ENCODE measurements at regions not wholly inside any gene's neighbourhood (a gene's known extent, or its start where the extent isn't known, plus 50 kb on each side); places are given as distances from the start of the nearest gene placed in this dataset.

- Mint-ChIP-seq H3K36me3 (ENCODE audit: low read depth) (no peaks in the 10 kb centered on the region), H3K27ac (no peak overlapping the region), H3K9me3 (no peaks in the 10 kb centered on the region), H3K27me3 (no peaks in the 10 kb centered on the region), H3K4me3 (no peak overlapping the region), H3K4me1 (no peaks in the 10 kb centered on the region)
- DNase-seq: no peak
- no peak for ATAC-seq
Observed at GRCh38 chr4:148694702-148695101, 252.5 kb upstream of the NR3C2 start.

- H3K9me3 Mint-ChIP-seq: no peaks in the 10 kb centered on the region
- DNase-seq (no peak), ATAC-seq (no peak)
- no peak overlapping the region for H3K4me3 Mint-ChIP-seq
- H3K27ac Mint-ChIP-seq: no peak overlapping the region
- no peaks in the 10 kb centered on the region for H3K36me3 Mint-ChIP-seq (ENCODE audit: low read depth)
- H3K27me3 Mint-ChIP-seq: no peaks in the 10 kb centered on the region
- H3K4me1 Mint-ChIP-seq: no peaks in the 10 kb centered on the region
Observed at GRCh38 chr4:148693913-148694649, 251.9 kb upstream of the NR3C2 start.

DNA sequence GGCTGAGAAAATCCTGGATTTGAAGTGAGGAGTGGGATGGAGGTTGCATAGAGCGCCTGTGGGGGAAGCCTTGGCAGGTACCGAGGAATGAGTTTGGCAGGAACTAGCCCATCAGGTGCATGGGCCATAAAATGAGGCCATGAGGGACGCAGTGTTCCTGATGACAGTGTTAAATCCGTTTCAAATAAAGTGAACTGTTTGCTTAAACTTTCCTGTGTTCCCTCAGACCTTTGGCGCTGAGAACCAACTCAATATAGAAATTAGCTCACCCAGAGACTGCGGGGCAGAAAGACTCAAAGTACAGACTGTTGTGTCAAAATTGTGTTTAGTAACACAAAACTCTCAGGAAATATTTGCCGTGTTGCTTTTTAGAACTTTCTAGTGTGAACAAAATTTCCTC, 250.0 kb upstream of the NR3C2 start:
- Mint-ChIP-seq H3K36me3 (ENCODE audit: low read depth) (no peaks in the 10 kb centered on the region), H3K4me3 (no peak overlapping the region), H3K27ac (no peak overlapping the region), H3K9me3 (no peaks in the 10 kb centered on the region), H3K27me3 (no peaks in the 10 kb centered on the region), H3K4me1 (no peaks in the 10 kb centered on the region)
- no peak for ATAC-seq
- no peak for DNase-seq

DNA sequence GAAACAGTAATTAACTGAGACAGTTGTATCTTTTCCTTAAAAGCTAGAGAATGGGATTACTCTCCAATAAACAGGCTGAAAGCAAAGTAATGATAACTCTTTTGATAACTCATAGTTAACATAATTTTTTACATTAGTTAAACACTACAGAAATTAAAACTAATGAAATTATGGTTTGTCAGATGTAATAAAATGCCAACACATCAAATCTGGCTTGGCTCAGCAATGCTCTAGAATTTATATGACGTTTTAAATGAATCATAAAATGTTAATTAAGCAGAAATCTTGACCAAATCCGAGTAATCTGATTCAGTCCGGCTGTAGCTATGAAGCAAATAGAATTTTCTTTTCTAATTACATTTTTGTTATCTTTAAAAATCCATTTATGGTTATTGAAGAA, 244.2 kb upstream of the NR3C2 start:
- Mint-ChIP-seq H3K4me3 (no peak overlapping the region), H3K27ac (no peak overlapping the region), H3K4me1 (no peaks in the 10 kb centered on the region), H3K9me3 (no peaks in the 10 kb centered on the region), H3K36me3 (ENCODE audit: low read depth) (no peaks in the 10 kb centered on the region), H3K27me3 (peaks cover 3% of the 10 kb centered on the region)
- DNase-seq (no peak), ATAC-seq (no peak)

DNA sequence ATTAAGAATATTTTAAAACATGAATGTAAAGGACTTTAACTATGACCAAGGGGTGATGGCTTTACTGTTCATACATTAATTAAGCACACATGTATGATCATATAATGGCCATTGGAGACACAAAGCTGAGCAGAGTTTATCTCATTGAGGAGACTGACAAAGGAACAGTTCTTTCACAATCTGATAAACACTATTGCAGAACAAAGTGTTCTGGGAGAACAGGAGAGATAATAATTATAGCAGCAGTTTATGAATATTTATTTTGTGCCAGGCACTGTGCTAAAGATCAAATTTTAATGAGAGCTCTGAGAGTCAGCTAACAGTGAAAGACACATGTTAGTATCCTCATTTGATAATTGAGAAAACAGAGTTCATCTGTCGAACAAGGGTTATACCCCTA, 242.4 kb upstream of the NR3C2 start:
- no peaks in the 10 kb centered on the region for H3K9me3 Mint-ChIP-seq
- ATAC-seq (no peak), DNase-seq (no peak)
- no peak overlapping the region for H3K4me3 Mint-ChIP-seq
- no peaks in the 10 kb centered on the region for H3K36me3 Mint-ChIP-seq (ENCODE audit: low read depth)
- no peak overlapping the region for H3K27ac Mint-ChIP-seq
- H3K27me3 Mint-ChIP-seq: peaks cover 3% of the 10 kb centered on the region
- no peaks in the 10 kb centered on the region for H3K4me1 Mint-ChIP-seq

GRCh38 chr4:148680884-148681283, 238.7 kb upstream of the NR3C2 start:
- H3K4me1 Mint-ChIP-seq: no peaks in the 10 kb centered on the region
- DNase-seq (no peak), ATAC-seq (no peak)
- no peaks in the 10 kb centered on the region for H3K36me3 Mint-ChIP-seq (ENCODE audit: low read depth)
- H3K9me3 Mint-ChIP-seq: no peaks in the 10 kb centered on the region
- H3K27me3 Mint-ChIP-seq: peaks cover 3% of the 10 kb centered on the region
- H3K4me3 Mint-ChIP-seq: no peak overlapping the region
- no peak overlapping the region for H3K27ac Mint-ChIP-seq

DNA sequence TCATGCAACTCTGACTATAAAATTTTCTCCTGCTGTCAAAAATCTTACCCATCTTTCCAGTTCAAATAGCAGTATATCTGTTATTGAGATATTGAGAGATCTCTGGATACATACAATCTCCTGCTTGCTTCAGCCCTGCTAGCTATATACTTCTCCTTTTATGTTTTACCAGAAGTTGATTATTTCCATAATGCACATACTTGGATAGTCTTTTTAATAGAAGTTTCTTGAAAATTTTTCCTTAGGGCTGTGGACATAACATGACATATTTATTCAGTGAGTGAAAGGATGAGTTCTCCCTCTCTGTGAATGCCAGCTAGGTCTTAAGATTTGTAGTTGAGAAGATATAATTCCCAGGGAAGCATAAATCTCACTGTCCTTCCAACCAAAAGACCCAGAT, 234.1 kb upstream of the NR3C2 start:
- DNase-seq: no peak
- H3K27ac Mint-ChIP-seq: no peak overlapping the region
- H3K27me3 Mint-ChIP-seq: no peaks in the 10 kb centered on the region
- ATAC-seq: no peak
- H3K36me3 Mint-ChIP-seq (ENCODE audit: low read depth): no peaks in the 10 kb centered on the region
- no peaks in the 10 kb centered on the region for H3K9me3 Mint-ChIP-seq
- H3K4me3 Mint-ChIP-seq: no peak overlapping the region
- no peaks in the 10 kb centered on the region for H3K4me1 Mint-ChIP-seq

DNA sequence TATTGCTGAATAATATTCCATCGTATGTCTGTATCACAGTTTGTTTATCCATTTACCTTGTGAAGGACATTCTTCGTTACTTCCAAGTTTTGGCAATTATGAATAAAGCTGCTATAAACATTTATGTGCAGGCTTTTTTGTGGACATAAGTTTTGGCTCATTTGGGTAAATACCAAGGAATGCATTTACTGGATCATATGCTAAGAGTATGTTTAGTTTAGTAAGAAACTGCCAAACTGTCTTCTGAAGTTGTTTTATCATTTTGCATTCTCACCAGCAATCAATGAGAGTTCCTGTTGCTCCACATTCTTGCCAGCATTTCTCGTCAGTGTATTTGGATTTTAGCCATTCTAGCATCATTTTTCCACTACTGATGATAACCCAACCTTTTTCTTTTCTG, 232.7 kb upstream of the NR3C2 start:
- Mint-ChIP-seq H3K36me3 (ENCODE audit: low read depth) (no peaks in the 10 kb centered on the region), H3K27me3 (no peaks in the 10 kb centered on the region), H3K27ac (no peak overlapping the region), H3K9me3 (no peaks in the 10 kb centered on the region), H3K4me1 (no peaks in the 10 kb centered on the region), H3K4me3 (no peak overlapping the region)
- ATAC-seq (no peak), DNase-seq (no peak)

GRCh38 chr4:148664636-148665035, 222.4 kb upstream of the NR3C2 start:
- Mint-ChIP-seq H3K36me3 (ENCODE audit: low read depth) (no peaks in the 10 kb centered on the region), H3K4me1 (no peaks in the 10 kb centered on the region), H3K27me3 (no peaks in the 10 kb centered on the region), H3K4me3 (no peak overlapping the region), H3K9me3 (no peaks in the 10 kb centered on the region), H3K27ac (no peak overlapping the region)
- ATAC-seq (no peak), DNase-seq (no peak)

- peaks cover 2% of the 10 kb centered on the region for H3K4me1 Mint-ChIP-seq
- no peaks in the 10 kb centered on the region for H3K9me3 Mint-ChIP-seq
- H3K27ac Mint-ChIP-seq: no peak overlapping the region
- no peak overlapping the region for H3K4me3 Mint-ChIP-seq
- no peaks in the 10 kb centered on the region for H3K36me3 Mint-ChIP-seq (ENCODE audit: low read depth)
- DNase-seq (no peak), ATAC-seq (no peak)
- H3K27me3 Mint-ChIP-seq: no peaks in the 10 kb centered on the region
Observed at GRCh38 chr4:148654131-148654530, 211.9 kb upstream of the NR3C2 start.

GRCh38 chr4:148653681-148654080, 211.5 kb upstream of the NR3C2 start:
- H3K27ac Mint-ChIP-seq: no peak overlapping the region
- no peaks in the 10 kb centered on the region for H3K27me3 Mint-ChIP-seq
- H3K36me3 Mint-ChIP-seq (ENCODE audit: low read depth): no peaks in the 10 kb centered on the region
- H3K4me3 Mint-ChIP-seq: no peak overlapping the region
- ATAC-seq (no peak), DNase-seq (no peak)
- peaks cover 2% of the 10 kb centered on the region for H3K4me1 Mint-ChIP-seq
- no peaks in the 10 kb centered on the region for H3K9me3 Mint-ChIP-seq

DNA sequence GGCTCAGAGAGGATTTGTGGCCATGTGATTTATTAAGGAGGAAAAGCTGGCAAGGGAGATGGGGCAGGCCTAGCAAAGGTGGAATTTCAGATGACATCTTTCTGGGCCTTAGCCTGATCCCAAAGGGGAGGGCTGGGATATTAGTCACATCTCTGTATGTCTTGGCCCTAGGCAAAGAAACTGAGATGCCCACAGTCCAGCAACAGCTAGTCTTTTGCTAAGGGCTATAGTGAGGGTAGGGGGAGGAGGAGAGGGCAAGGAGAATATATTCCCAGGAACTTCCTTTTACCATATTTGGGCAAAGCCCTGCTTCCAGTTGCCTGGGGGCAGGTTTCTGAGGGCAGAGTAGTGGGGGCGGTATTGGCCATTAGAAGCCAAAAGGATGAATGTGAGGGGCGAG, 209.8 kb upstream of the NR3C2 start:
- Mint-ChIP-seq H3K27me3 (no peaks in the 10 kb centered on the region), H3K4me1 (no peaks in the 10 kb centered on the region), H3K27ac (no peak overlapping the region), H3K36me3 (ENCODE audit: low read depth) (no peaks in the 10 kb centered on the region), H3K9me3 (no peaks in the 10 kb centered on the region), H3K4me3 (no peak overlapping the region)
- ATAC-seq: no peak
- DNase-seq: no peak

- H3K4me3 Mint-ChIP-seq: no peak overlapping the region
- no peaks in the 10 kb centered on the region for H3K4me1 Mint-ChIP-seq
- H3K27me3 Mint-ChIP-seq: no peaks in the 10 kb centered on the region
- DNase-seq (no peak), ATAC-seq (peak; percentile 46)
- H3K9me3 Mint-ChIP-seq: no peaks in the 10 kb centered on the region
- H3K27ac Mint-ChIP-seq: peak overlapping the region; percentile 6
- no peaks in the 10 kb centered on the region for H3K36me3 Mint-ChIP-seq (ENCODE audit: low read depth)
Observed at GRCh38 chr4:148649652-148650331, 207.6 kb upstream of the NR3C2 start.

DNA sequence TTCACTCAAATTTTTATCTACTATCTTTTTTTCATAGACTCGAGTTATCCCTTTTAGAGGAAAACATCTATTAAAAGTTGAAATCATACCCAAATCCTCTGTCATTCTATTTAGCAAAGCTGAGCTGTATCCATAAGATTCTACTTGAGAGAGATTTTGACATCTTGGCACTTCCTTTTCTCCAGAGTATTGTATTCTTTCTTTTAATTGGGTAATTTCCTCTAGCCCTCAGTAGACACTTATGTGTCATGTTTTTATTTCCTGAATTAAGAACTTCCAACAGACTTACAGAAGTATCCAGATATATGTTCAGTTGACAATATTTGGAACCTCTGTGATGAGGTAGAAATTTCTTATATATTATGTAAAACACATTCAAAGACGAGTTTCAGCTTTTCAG, 201.6 kb upstream of the NR3C2 start:
- H3K9me3 Mint-ChIP-seq: peaks cover 11% of the 10 kb centered on the region
- H3K27ac Mint-ChIP-seq: no peak overlapping the region
- H3K36me3 Mint-ChIP-seq (ENCODE audit: low read depth): no peaks in the 10 kb centered on the region
- no peak overlapping the region for H3K4me3 Mint-ChIP-seq
- DNase-seq (no peak), ATAC-seq (no peak)
- H3K4me1 Mint-ChIP-seq: no peaks in the 10 kb centered on the region
- no peaks in the 10 kb centered on the region for H3K27me3 Mint-ChIP-seq

DNA sequence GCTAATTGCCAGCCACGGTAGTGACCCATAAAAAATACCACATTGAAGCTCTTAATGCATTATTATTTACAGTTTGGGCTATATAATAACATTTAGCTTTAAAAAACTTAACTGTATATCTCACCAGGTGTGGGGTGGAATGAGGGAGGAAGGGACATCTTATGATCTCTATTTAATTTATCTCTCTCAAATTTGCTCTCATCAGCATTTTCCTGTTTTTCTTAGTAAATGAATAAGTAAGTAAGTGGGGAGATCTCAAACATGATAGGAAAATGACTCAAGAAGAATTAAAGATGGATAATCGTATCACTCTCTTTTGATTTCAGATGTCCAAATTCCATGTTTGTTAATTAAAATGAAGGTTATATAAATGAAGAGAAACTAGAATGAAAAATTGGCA, 200.7 kb upstream of the NR3C2 start:
- Mint-ChIP-seq H3K36me3 (ENCODE audit: low read depth) (peaks cover 2% of the 10 kb centered on the region), H3K4me3 (no peak overlapping the region), H3K9me3 (peaks cover 19% of the 10 kb centered on the region), H3K27me3 (no peaks in the 10 kb centered on the region), H3K27ac (no peak overlapping the region), H3K4me1 (no peaks in the 10 kb centered on the region)
- ATAC-seq: no peak
- no peak for DNase-seq

All from activated naive CD8-positive, alpha-beta T cell treated with anti-CD3 and anti-CD28 coated beads, Interleukin-2, amount 50 U/mL, for 24 hours (primary cell).